ENCODE measurements at regions not wholly inside any gene's neighbourhood (a gene's known extent, or its start where the extent isn't known, plus 50 kb on each side); places are given as distances from the start of the nearest gene placed in this dataset.

- CTCF ChIA-PET, result no interaction called here
- no peak for TF ChIP-seq BHLHE40 (IDR thresholded peaks at IDR 0.05; ENCODE audit: borderline replicate concordance)
- DNase-seq (ENCODE audit: extremely low spot score), result no peak
- POLR2A ChIA-PET, result no interaction called here
Observed at GRCh38 chr14:100401031-100401692, 78.0 kb downstream of the SLC25A47 start.

GRCh38 chr14:100401792-100402191 is 78.7 kb downstream of the SLC25A47 start:
- ChIA-PET CTCF (no interaction called here), POLR2A (no interaction called here)
- DNase-seq (ENCODE audit: extremely low spot score), result no peak
- no peak for TF ChIP-seq SP1 (IDR thresholded peaks at IDR 0.05)
- TF ChIP-seq LEF1 (IDR thresholded peaks at IDR 0.05; ENCODE audit: borderline replicate concordance), result no peak

GRCh38 chr14:100402631-100403030 is 79.5 kb downstream of the SLC25A47 start:
- POLR2A ChIA-PET, result no interaction called here
- no peak for DNase-seq (ENCODE audit: extremely low spot score)
- TF ChIP-seq LEF1 (IDR thresholded peaks at IDR 0.05; ENCODE audit: borderline replicate concordance) (no peak), L3MBTL2 (conservative IDR thresholded peaks at IDR 0.05) (no peak), FOXM1 (IDR thresholded peaks at IDR 0.05; ENCODE audit: borderline replicate concordance) (no peak), ELF4 (IDR thresholded peaks at IDR 0.05) (no peak), BHLHE40 (IDR thresholded peaks at IDR 0.05; ENCODE audit: borderline replicate concordance) (no peak), TARDBP (IDR thresholded peaks at IDR 0.05) (no peak)
- CTCF ChIA-PET, result no interaction called here

- no peak for TF ChIP-seq NFRKB (IDR thresholded peaks at IDR 0.05)
- TF ChIP-seq ZNF384 (IDR thresholded peaks at IDR 0.05), result no peak
- TF ChIP-seq FOXA1 (IDR thresholded peaks at IDR 0.05), result no peak
- no peak for TF ChIP-seq SUZ12 (IDR thresholded peaks at IDR 0.05)
- TF ChIP-seq L3MBTL2 (conservative IDR thresholded peaks at IDR 0.05), result no peak
- TF ChIP-seq LEF1 (IDR thresholded peaks at IDR 0.05; ENCODE audit: borderline replicate concordance), result no peak
- no peak for TF ChIP-seq TARDBP (IDR thresholded peaks at IDR 0.05)
- no peak for TF ChIP-seq PKNOX1 (IDR thresholded peaks at IDR 0.05)
- no peak for TF ChIP-seq ELF4 (IDR thresholded peaks at IDR 0.05)
- no peak for TF ChIP-seq HDGF (IDR thresholded peaks at IDR 0.05; ENCODE audit: borderline replicate concordance)
- no peak for TF ChIP-seq BHLHE40 (IDR thresholded peaks at IDR 0.05; ENCODE audit: borderline replicate concordance)
- TF ChIP-seq FOXM1 (IDR thresholded peaks at IDR 0.05; ENCODE audit: borderline replicate concordance), result no peak
- no peak for TF ChIP-seq CTBP1 (IDR thresholded peaks at IDR 0.05; ENCODE audit: borderline replicate concordance)
- TF ChIP-seq SP1 (IDR thresholded peaks at IDR 0.05), result no peak
- DNase-seq (ENCODE audit: extremely low spot score), result no peak
- ChIA-PET POLR2A (no interaction called here), CTCF (no interaction called here)
Observed at GRCh38 chr14:100403105-100403504, 80.0 kb downstream of the SLC25A47 start.

- CTCF ChIA-PET, result interaction anchor here (1.0 kb wide), 1 partner anchor 18 kb away, joined by 4 read pairs; no protein-coding TSS in a partner anchor
Observed at GRCh38 chr14:100403802-100404365, 80.7 kb downstream of the SLC25A47 start.

GRCh38 chr14:100404419-100404818 is 81.3 kb downstream of the SLC25A47 start:
- ChIA-PET POLR2A (no interaction called here), CTCF (interaction anchor here (1.0 kb wide), 1 partner anchor 19 kb away, joined by 4 read pairs; no protein-coding TSS in a partner anchor)
- TF ChIP-seq BHLHE40 (IDR thresholded peaks at IDR 0.05; ENCODE audit: borderline replicate concordance) (no peak), FOXA1 (IDR thresholded peaks at IDR 0.05) (no peak), SUZ12 (IDR thresholded peaks at IDR 0.05) (no peak), CTBP1 (IDR thresholded peaks at IDR 0.05; ENCODE audit: borderline replicate concordance) (no peak), FOXM1 (IDR thresholded peaks at IDR 0.05; ENCODE audit: borderline replicate concordance) (no peak), HDGF (IDR thresholded peaks at IDR 0.05; ENCODE audit: borderline replicate concordance) (no peak), L3MBTL2 (conservative IDR thresholded peaks at IDR 0.05) (no peak), SP1 (IDR thresholded peaks at IDR 0.05) (no peak)
- no peak for DNase-seq (ENCODE audit: extremely low spot score)

More at GRCh38 chr14:100403802-100404365, 80.7 kb downstream of the SLC25A47 start:
- POLR2A ChIA-PET, result no interaction called here
- no peak for TF ChIP-seq TARDBP (IDR thresholded peaks at IDR 0.05)
- no peak for TF ChIP-seq NFRKB (IDR thresholded peaks at IDR 0.05)
- no peak for TF ChIP-seq ARNT (IDR thresholded peaks at IDR 0.05)
- no peak for TF ChIP-seq SP1 (IDR thresholded peaks at IDR 0.05)
- TF ChIP-seq FOXM1 (IDR thresholded peaks at IDR 0.05; ENCODE audit: borderline replicate concordance), result no peak
- no peak for TF ChIP-seq FOXK2 (IDR thresholded peaks at IDR 0.05)
- no peak for TF ChIP-seq ZNF384 (IDR thresholded peaks at IDR 0.05)
- no peak for TF ChIP-seq BHLHE40 (IDR thresholded peaks at IDR 0.05; ENCODE audit: borderline replicate concordance)
- TF ChIP-seq PKNOX1 (IDR thresholded peaks at IDR 0.05), result no peak
- no peak for TF ChIP-seq FOXA1 (IDR thresholded peaks at IDR 0.05)
- TF ChIP-seq HDGF (IDR thresholded peaks at IDR 0.05; ENCODE audit: borderline replicate concordance), result no peak
- TF ChIP-seq CTBP1 (IDR thresholded peaks at IDR 0.05; ENCODE audit: borderline replicate concordance), result no peak
- no peak for TF ChIP-seq SUZ12 (IDR thresholded peaks at IDR 0.05)
- TF ChIP-seq L3MBTL2 (conservative IDR thresholded peaks at IDR 0.05), result no peak
- no peak for TF ChIP-seq ELF4 (IDR thresholded peaks at IDR 0.05)
- no peak for TF ChIP-seq LEF1 (IDR thresholded peaks at IDR 0.05; ENCODE audit: borderline replicate concordance)
- DNase-seq (ENCODE audit: extremely low spot score), result no peak

GRCh38 chr14:100405760-100406455 is 82.8 kb downstream of the SLC25A47 start:
- ChIA-PET CTCF (interaction anchor here (1.0 kb wide), 1 partner anchor 21 kb away, joined by 3 read pairs; no protein-coding TSS in a partner anchor), POLR2A (no interaction called here)
- DNase-seq (ENCODE audit: extremely low spot score), result no peak

More at GRCh38 chr14:100405760-100406455, 82.8 kb downstream of the SLC25A47 start:
- no peak for TF ChIP-seq TARDBP (IDR thresholded peaks at IDR 0.05)
- no peak for TF ChIP-seq ELF4 (IDR thresholded peaks at IDR 0.05)
- no peak for TF ChIP-seq L3MBTL2 (conservative IDR thresholded peaks at IDR 0.05)
- no peak for TF ChIP-seq FOXK2 (IDR thresholded peaks at IDR 0.05)

Data from HEK293T (cell line).